Vagina (tissue), 2 donors: ENCODE measurements at regions not wholly inside any gene's neighbourhood (a gene's known extent, or its start where the extent isn't known, plus 50 kb on each side); places are given as distances from the start of the nearest gene placed in this dataset.

Experiments used
- DNase-seq, 2 donors: peaks; one replicate each; pipeline ENCODE4 v3.0.0-alpha.2; 2017; ENCODE audit errors: extremely low spot score in 2 of 2
- H3K27ac ChIP-seq: fragments of 200-600 bp; sonication (generic); one replicate; pipeline ENCODE4 v1.5.1; 2019
- H3K27me3 ChIP-seq: fragments of 200-600 bp; sonication (generic); one replicate; pipeline ENCODE4 v1.5.1; 2019
- H3K36me3 ChIP-seq, 2 donors: fragments of 200-600 bp; sonication (generic); one replicate each; pipeline ENCODE4 v1.5.1; 2017 to 2019
- H3K4me1 ChIP-seq: fragments of 200-600 bp; sonication (generic); one replicate; pipeline ENCODE4 v1.5.1; 2019
- H3K4me3 ChIP-seq, 2 donors: fragments of 200-600 bp; sonication (generic); 1 replicate in 1 of 2; 2 replicates in 1 of 2; pipeline ENCODE4 v1.5.1; 2016 to 2019
- H3K9me3 ChIP-seq: fragments of 200-600 bp; sonication (generic); one replicate; pipeline ENCODE4 v1.5.1; 2019
- CTCF ChIP-seq, 3 experiments: fragments of 450-650 bp in 2 of 3; fragments of 200-600 bp in 1 of 3; sonication (generic) in 1 of 3; IDR thresholded peaks; one replicate each; pipeline ENCODE4 v1.5.1; 2017 to 2019; ENCODE audit warnings: antibody characterized with exemption in 3 of 3, mild to moderate bottlenecking in 2 of 3, moderate library complexity in 2 of 3
- POLR2A ChIP-seq, 2 donors: fragments of 450-650 bp; IDR thresholded peaks; one replicate each; pipeline ENCODE4 v1.6.1; 2017; ENCODE audit warnings: antibody characterized with exemption in 2 of 2, mild to moderate bottlenecking in 2 of 2, moderate library complexity in 2 of 2
- POLR2AphosphoS5 ChIP-seq, 2 donors: sonication (generic); formaldehyde crosslinking; IDR thresholded peaks; one replicate each; pipeline ENCODE4 v1.9.0; 2017; ENCODE audit warnings: antibody characterized with exemption in 2 of 2, mild to moderate bottlenecking in 2 of 2, low read depth in 1 of 2; ENCODE audit not compliant: insufficient read depth in 1 of 2
- intact Hi-C: fragments of 100-400 bp; cut with DNase I; formaldehyde crosslinking; loops from one replicate; pipeline ENCODE4 v1.15.1; 2023

DNA sequence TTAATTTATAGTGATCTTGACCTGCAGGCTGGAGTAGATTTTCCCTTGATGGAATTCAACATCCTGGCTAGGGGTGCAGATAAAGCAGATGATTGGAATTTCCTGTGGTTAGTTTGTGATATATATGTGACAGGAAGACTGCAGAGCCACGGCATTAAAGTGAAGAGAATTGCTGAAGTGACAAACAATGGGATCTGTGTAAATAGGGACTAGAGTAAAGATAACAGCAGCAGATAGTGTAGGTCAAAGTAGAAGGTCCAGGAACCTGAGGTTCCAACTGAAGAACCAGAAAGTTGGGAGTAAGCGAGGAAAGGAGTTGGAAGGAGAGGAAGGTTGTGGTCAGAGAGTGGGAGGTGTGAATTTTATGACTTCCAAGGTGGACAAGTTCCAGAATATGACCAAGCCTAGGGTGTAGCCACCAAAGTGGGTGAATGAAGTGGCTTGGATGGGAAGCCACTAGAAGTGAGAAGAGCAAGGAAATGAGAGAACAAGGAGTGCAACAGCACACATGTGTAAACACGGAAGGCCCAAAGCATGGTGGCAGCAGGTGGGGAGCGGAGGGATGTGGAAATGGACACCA, 325.0 kb downstream of the RAB28 start:
- TF ChIP-seq CTCF (IDR thresholded peaks at IDR 0.05) (no peak), POLR2A (IDR thresholded peaks at IDR 0.05) (no peak), POLR2AphosphoS5 (IDR thresholded peaks at IDR 0.05; ENCODE audit: insufficient read depth in 1 of 2, low read depth in 1 of 2) (no peak)
- intact Hi-C loops: no loop called here
- H3K27ac ChIP-seq: no peak overlapping the region
- no peak for DNase-seq
- H3K4me3 ChIP-seq: no peak overlapping the region
- H3K9me3 ChIP-seq: no peaks in the 10 kb centered on the region
- no peaks in the 10 kb centered on the region for H3K4me1 ChIP-seq
- no peaks in the 10 kb centered on the region for H3K27me3 ChIP-seq
- no peaks in the 10 kb centered on the region for H3K36me3 ChIP-seq

DNA sequence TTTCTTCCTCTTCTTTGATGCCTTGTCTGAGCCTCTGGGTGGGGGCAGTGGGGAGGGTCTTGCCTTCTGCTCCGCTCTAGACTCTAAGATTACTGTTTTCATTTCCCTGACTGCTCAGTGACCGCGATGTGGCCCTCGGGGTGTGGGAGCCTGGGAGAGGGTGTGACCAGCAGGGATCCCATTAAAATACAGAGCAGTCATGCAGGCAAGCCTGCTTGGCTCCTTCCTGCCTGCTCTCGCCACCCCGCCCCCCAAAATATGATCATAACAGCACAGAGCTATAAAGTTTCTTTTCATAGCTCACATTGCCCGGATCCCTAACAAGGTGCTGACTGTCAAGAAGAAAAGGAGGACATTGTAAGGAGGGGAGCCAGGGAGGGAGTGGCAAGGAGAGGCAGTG, 332.9 kb downstream of the RAB28 start:
- Histone ChIP-seq H3K36me3 (no peaks in the 10 kb centered on the region), H3K27me3 (no peaks in the 10 kb centered on the region), H3K9me3 (no peaks in the 10 kb centered on the region), H3K27ac (no peak overlapping the region), H3K4me1 (no peaks in the 10 kb centered on the region), H3K4me3 (no peak overlapping the region)
- no peak for TF ChIP-seq POLR2A (IDR thresholded peaks at IDR 0.05)
- no peak for TF ChIP-seq CTCF (IDR thresholded peaks at IDR 0.05)
- no peak for TF ChIP-seq POLR2AphosphoS5 (IDR thresholded peaks at IDR 0.05; ENCODE audit: insufficient read depth in 1 of 2, low read depth in 1 of 2)
- intact Hi-C loops: no loop called here
- no peak for DNase-seq

DNA sequence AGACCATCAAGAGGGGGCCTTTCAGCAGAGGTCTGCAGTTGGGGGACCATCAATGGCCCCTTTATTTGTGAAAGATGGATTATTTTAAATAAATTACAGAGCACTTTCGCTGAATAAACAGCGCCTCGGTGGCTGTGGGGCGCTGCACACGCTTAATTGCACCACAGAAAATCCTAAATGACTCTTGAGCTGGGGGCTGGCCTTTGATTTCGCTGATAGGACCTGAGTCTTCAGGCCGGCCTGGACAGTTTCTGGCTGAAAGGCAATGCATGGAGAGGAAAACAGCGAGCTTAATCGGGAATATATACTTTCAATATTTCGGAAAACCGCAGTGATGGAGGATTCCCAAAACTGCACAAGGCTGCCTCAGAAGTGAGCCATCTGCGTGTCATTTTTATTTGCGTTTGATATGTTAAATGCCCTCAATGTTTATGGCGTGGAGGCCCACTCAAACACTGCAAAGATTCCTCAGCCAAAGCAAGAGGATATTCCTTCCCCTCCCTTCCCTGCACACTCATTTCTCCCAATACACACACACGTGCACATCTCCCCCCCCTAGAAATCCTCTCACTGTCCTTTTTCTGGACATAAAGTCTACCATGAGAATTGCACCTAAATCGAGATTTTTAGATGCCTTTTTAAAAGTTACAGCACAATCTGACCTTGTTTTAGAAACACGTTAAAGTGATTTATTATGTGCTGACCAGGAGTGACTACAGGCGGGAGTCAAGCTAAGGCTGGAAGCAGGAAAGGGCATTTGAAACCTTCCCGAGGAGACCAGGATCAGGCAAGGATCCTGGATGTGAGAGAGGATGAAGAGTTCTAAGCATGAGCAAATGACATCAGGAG, 340.7 kb downstream of the RAB28 start:
- Histone ChIP-seq H3K9me3 (no peaks in the 10 kb centered on the region), H3K27ac (no peak overlapping the region), H3K4me1 (no peaks in the 10 kb centered on the region), H3K4me3 (no peak overlapping the region), H3K36me3 (no peaks in the 10 kb centered on the region), H3K27me3 (no peaks in the 10 kb centered on the region)
- no peak for DNase-seq
- intact Hi-C loops: no loop called here
- TF ChIP-seq CTCF (IDR thresholded peaks at IDR 0.05) (no peak), POLR2AphosphoS5 (IDR thresholded peaks at IDR 0.05; ENCODE audit: insufficient read depth in 1 of 2, low read depth in 1 of 2) (no peak), POLR2A (IDR thresholded peaks at IDR 0.05) (no peak)

DNA sequence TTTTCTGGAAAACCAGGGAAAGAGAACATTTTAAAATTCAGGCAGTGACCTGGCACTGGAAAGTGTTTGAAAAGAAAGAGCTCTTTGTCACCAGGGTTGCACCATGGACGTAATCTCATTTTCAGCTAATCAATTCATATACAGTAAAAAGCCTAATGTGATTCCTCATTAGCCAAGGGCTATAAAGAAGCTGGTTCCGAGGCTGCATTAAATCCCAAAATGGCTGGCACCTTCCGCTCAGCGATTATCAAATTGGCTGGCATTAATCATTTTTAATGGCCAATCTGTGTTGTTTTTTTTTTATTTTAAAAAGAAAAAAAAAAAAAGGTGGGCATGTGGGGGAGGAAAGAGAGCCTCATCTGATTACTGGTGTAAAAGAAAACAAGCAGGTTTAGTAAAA, 341.4 kb downstream of the RAB28 start:
- H3K27ac ChIP-seq: no peak overlapping the region
- H3K4me1 ChIP-seq: no peaks in the 10 kb centered on the region
- DNase-seq: no peak
- H3K36me3 ChIP-seq: no peaks in the 10 kb centered on the region
- no peaks in the 10 kb centered on the region for H3K9me3 ChIP-seq
- H3K4me3 ChIP-seq: no peak overlapping the region
- intact Hi-C loops: no loop called here
- no peaks in the 10 kb centered on the region for H3K27me3 ChIP-seq
- TF ChIP-seq CTCF (IDR thresholded peaks at IDR 0.05) (no peak), POLR2AphosphoS5 (IDR thresholded peaks at IDR 0.05; ENCODE audit: insufficient read depth in 1 of 2, low read depth in 1 of 2) (no peak), POLR2A (IDR thresholded peaks at IDR 0.05) (no peak)

DNA sequence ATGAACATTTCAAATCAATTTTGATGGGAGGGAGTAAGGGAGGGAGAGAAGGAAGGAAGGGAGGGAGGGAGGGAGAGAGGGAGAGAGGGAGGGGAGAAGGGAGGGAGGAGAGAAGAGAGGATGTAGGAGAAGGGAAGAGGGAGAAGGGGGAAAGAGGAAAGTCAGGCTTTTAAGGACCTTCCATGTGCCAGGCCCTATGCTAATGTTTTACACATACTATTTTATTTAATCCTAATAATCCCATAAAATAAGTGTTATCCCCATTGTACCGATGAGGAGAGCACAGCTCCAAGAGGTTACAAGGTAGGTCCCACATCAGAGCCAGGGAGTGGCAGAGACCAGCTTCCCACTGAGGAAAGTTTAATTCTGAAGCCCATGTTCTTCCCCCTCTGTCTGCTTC, 341.9 kb downstream of the RAB28 start:
- TF ChIP-seq POLR2A (IDR thresholded peaks at IDR 0.05) (no peak), CTCF (IDR thresholded peaks at IDR 0.05) (no peak), POLR2AphosphoS5 (IDR thresholded peaks at IDR 0.05; ENCODE audit: insufficient read depth in 1 of 2, low read depth in 1 of 2) (no peak)
- no peaks in the 10 kb centered on the region for H3K27me3 ChIP-seq
- H3K4me3 ChIP-seq: no peak overlapping the region
- DNase-seq: no peak
- H3K4me1 ChIP-seq: no peaks in the 10 kb centered on the region
- H3K36me3 ChIP-seq: no peaks in the 10 kb centered on the region
- intact Hi-C loops: no loop called here
- H3K27ac ChIP-seq: no peak overlapping the region
- no peaks in the 10 kb centered on the region for H3K9me3 ChIP-seq
